ENCODE measurements at regions not wholly inside any gene's neighbourhood (a gene's known extent, or its start where the extent isn't known, plus 50 kb on each side); places are given as distances from the start of the nearest gene placed in this dataset.
"Not testable (repeated sequence)": the region's sequence is repeated elsewhere in the genome, so short reads cannot be mapped to it uniquely, and the experiment has no call there.

DNA sequence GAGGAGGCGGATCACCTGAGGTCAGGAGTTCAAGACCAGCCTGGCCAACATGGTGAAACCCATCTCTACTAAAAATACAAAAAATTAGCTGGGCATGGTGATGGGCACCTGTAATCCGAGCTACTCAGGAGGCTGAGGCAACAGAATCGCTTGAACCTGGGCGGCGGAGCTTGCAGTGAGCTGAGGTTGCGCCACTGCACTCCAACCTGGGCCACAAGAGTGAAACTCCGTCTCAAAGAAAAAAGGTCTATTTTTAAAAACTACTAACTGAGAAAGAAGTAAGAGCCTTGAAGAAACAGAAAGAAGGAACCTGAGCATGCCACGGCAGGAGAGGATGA lies 95.7 kb upstream of the DLG1 start:
- TF ChIP-seq, protein P1, sequence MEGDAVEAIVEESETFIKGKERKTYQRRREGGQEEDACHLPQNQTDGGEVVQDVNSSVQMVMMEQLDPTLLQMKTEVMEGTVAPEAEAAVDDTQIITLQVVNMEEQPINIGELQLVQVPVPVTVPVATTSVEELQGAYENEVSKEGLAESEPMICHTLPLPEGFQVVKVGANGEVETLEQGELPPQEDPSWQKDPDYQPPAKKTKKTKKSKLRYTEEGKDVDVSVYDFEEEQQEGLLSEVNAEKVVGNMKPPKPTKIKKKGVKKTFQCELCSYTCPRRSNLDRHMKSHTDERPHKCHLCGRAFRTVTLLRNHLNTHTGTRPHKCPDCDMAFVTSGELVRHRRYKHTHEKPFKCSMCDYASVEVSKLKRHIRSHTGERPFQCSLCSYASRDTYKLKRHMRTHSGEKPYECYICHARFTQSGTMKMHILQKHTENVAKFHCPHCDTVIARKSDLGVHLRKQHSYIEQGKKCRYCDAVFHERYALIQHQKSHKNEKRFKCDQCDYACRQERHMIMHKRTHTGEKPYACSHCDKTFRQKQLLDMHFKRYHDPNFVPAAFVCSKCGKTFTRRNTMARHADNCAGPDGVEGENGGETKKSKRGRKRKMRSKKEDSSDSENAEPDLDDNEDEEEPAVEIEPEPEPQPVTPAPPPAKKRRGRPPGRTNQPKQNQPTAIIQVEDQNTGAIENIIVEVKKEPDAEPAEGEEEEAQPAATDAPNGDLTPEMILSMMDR (IDR thresholded peaks at IDR 0.05; ENCODE audit: low read depth, low read length), result not testable (repeated sequence)
- not testable (repeated sequence) for TF ChIP-seq EZH2phosphoT487 (IDR thresholded peaks at IDR 0.05; ENCODE audit: low read depth)
